K562 (cell line): ENCODE measurements at regions not wholly inside any gene's neighbourhood (a gene's known extent, or its start where the extent isn't known, plus 50 kb on each side); places are given as distances from the start of the nearest gene placed in this dataset.

Experiments used
- ATAC-seq: fragments of 200-7000 bp; cut with Tn5 transposase; 3 replicates; pipeline ENCODE4 v1.9.1; 2020; ENCODE audit warnings: moderate library complexity
- BruUV-seq: library from RNA; stranded (reverse); fragments of 400-500 nt; replicated peaks from 2 replicates; lab custom pipeline; 2021; lab: Mats Ljungman, UMichigan
- CTCF ChIA-PET: fragments of 300-600 bp; formaldehyde crosslinking; extraction: SDS; loops from one replicate; lab custom pipeline; 2021; ENCODE audit warnings: low intra/inter-chr PET ratio; lab: Yijun Ruan, JAX
- POLR2A ChIA-PET: fragments of 300-600, 350-650 bp; sonication (Branson Sonifier 250); formaldehyde crosslinking; extraction: SDS; loops from one replicate; lab custom pipeline; 2021; ENCODE audit warnings: antibody characterized with exemption, inconsistent platforms; lab: Yijun Ruan, JAX
- DNase-seq, 4 experiments: peaks; one replicate each; pipeline versions ENCODE4 v3.0.0 to v3.0.0-alpha.2; 2011 to 2018; ENCODE audit warnings: low spot score in 3 of 4, mixed read lengths in 3 of 4; ENCODE audit errors: extremely low read depth in 1 of 4
- FAIRE-seq: peaks from 2 replicates; lab custom pipeline; 2011; peaks lifted over from hg19 to GRCh38; lab: Jason Lieb, UNC
- H2AFZ ChIP-seq: 2 replicates; pipeline ENCODE4 v1.6.0; 2011; ENCODE audit warnings: low read depth, low read length, control low read depth, inconsistent platforms
- H3K27ac ChIP-seq: fragments of 200-600 bp; 3 replicates; pipeline ENCODE4 v1.8.0; 2011; ENCODE audit warnings: low read depth, mild to moderate bottlenecking, control low read depth, inconsistent platforms, low read length, moderate library complexity, mixed read lengths; ENCODE audit errors: extremely low read depth
- H3K27me3 ChIP-seq, 2 experiments: fragments of 300-600 bp in 1 of 2; 2 replicates in 1 of 2; 3 replicates in 1 of 2; pipeline versions ENCODE4 v1.6.0 to v1.8.0; 2011; ENCODE audit warnings: inconsistent platforms in 2 of 2, low read length in 2 of 2, mild to moderate bottlenecking in 1 of 2, mixed read lengths in 1 of 2, moderate library complexity in 1 of 2; ENCODE audit not compliant: control insufficient read depth in 2 of 2, insufficient read depth in 2 of 2
- H3K36me3 ChIP-seq: fragments of 300-600 bp; 3 replicates; pipeline ENCODE4 v1.8.0; 2011; ENCODE audit warnings: mild to moderate bottlenecking, low read length, inconsistent platforms; ENCODE audit not compliant: control insufficient read depth, insufficient read depth
- H3K4me1 ChIP-seq, 2 experiments: fragments of 200-600 bp in 1 of 2; replicated peaks in 1 of 2; 2 replicates in 1 of 2; 3 replicates in 1 of 2; pipeline versions ENCODE4 v1.5.1 to v1.8.0; 2011; ENCODE audit warnings: inconsistent platforms in 2 of 2, low read length in 2 of 2, mild to moderate bottlenecking in 1 of 2, mixed read lengths in 1 of 2, moderate library complexity in 1 of 2; ENCODE audit not compliant: control insufficient read depth in 2 of 2, insufficient read depth in 2 of 2
- H3K4me2 ChIP-seq: 2 replicates; pipeline ENCODE4 v1.6.1; 2011; ENCODE audit warnings: low read length, control low read depth, inconsistent platforms, mixed read lengths; ENCODE audit not compliant: insufficient read depth
- H3K4me3 ChIP-seq: fragments of 200-600 bp; sonication (generic), shearing (Covaris generic); 2 replicates; pipeline ENCODE4 v1.5.1; 2016; ENCODE audit warnings: control low read depth, inconsistent platforms
- H3K79me2 ChIP-seq: fragments of 200-600 bp; 3 replicates; pipeline ENCODE4 v1.8.0; 2011; ENCODE audit warnings: low read length, inconsistent platforms; ENCODE audit not compliant: control insufficient read depth, insufficient read depth
- H3K9ac ChIP-seq, 2 experiments: 2 replicates each; pipeline versions ENCODE4 v1.6.0 to v1.6.1; 2011; ENCODE audit warnings: low read depth in 2 of 2, low read length in 2 of 2, control low read depth in 1 of 2, inconsistent platforms in 1 of 2, mild to moderate bottlenecking in 1 of 2, mixed read lengths in 1 of 2; ENCODE audit not compliant: insufficient read depth in 1 of 2
- H3K9me1 ChIP-seq: one replicate; pipeline ENCODE4 v1.6.0; 2011; ENCODE audit warnings: inconsistent platforms, mild to moderate bottlenecking, low read length, moderate library complexity; ENCODE audit not compliant: control insufficient read depth, insufficient read depth
- H3K9me3 ChIP-seq: replicated peaks from 2 replicates; pipeline ENCODE4 v1.5.1; 2011; ENCODE audit warnings: low read depth, low read length, inconsistent platforms; ENCODE audit not compliant: control insufficient read depth, insufficient read depth
- H4K20me1 ChIP-seq: replicated peaks from 2 replicates; pipeline ENCODE4 v1.6.1; 2011; ENCODE audit warnings: low read length, inconsistent platforms, mixed read lengths; ENCODE audit not compliant: control insufficient read depth, insufficient read depth
- ATF1 ChIP-seq, 2 experiments: fragments of 450-650 bp in 1 of 2; IDR thresholded peaks; 2 replicates each; pipeline ENCODE4 v1.6.1; 2016; ENCODE audit warnings: missing compliant biosample characterization in 1 of 2, missing genetic modification characterization in 1 of 2
- BACH1 ChIP-seq: fragments of 200-800 bp; sonication (Bioruptor generic); IDR thresholded peaks from 2 replicates; pipeline ENCODE4 v1.6.1; 2016; ENCODE audit warnings: missing genetic modification characterization, missing compliant biosample characterization
- EGR1 ChIP-seq: fragments of 450-650 bp; conservative IDR thresholded peaks from 2 replicates; pipeline ENCODE4 v1.6.1; 2017; ENCODE audit warnings: mild to moderate bottlenecking
- EP300 ChIP-seq: IDR thresholded peaks from 2 replicates; pipeline ENCODE4 v1.6.1; 2012; ENCODE audit warnings: low read length, improper control_type of control experiment
- ETS2 ChIP-seq: IDR thresholded peaks from 2 replicates; pipeline ENCODE4 v1.6.1; 2016; ENCODE audit warnings: borderline replicate concordance, missing genetic modification characterization, mild to moderate bottlenecking, moderate library complexity, missing compliant biosample characterization; ENCODE audit not compliant: poor library complexity, severe bottlenecking
- MAFK ChIP-seq: IDR thresholded peaks from 2 replicates; pipeline ENCODE4 v1.6.1; 2011; ENCODE audit warnings: low read length, improper control_type of control experiment
- MTF1 ChIP-seq: fragments of 250-450 bp; sonication (Bioruptor Pico); IDR thresholded peaks from 2 replicates; pipeline ENCODE4 v1.9.0; 2021; ENCODE audit warnings: moderate library complexity, mild to moderate bottlenecking, inconsistent platforms, borderline replicate concordance
- PRDM10 ChIP-seq: fragments of 450-650 bp; IDR thresholded peaks from 2 replicates; pipeline ENCODE4 v1.6.1; 2018; ENCODE audit not compliant: partially characterized antibody
- RBM17 ChIP-seq: fragments of 200-400 bp; formaldehyde crosslinking; IDR thresholded peaks from 2 replicates; pipeline ENCODE4 v1.6.1; 2017; ENCODE audit warnings: low read depth, mild to moderate bottlenecking, low read length, borderline replicate concordance
- SIN3B ChIP-seq: fragments of 450-650 bp; IDR thresholded peaks from 2 replicates; pipeline ENCODE4 v1.6.1; 2017; ENCODE audit warnings: low read depth, mild to moderate bottlenecking, moderate library complexity
- SMARCB1 ChIP-seq: IDR thresholded peaks from 2 replicates; pipeline ENCODE4 v1.6.1; 2011; ENCODE audit warnings: improper control_type of control experiment, low read depth; ENCODE audit not compliant: insufficient read length
- THAP7 ChIP-seq: fragments of 250-450 bp; sonication (Bioruptor Pico); IDR thresholded peaks from 2 replicates; pipeline ENCODE4 v1.5.0; 2021
- XRCC4 ChIP-seq: IDR thresholded peaks from one replicate; pipeline ENCODE4 v1.6.1; 2011; ENCODE audit not compliant: insufficient read depth, insufficient read length; ENCODE audit errors: extremely low read depth
- ZNF184 ChIP-seq: sonication (generic); formaldehyde crosslinking; IDR thresholded peaks from 2 replicates; pipeline ENCODE4 v1.5.0; 2020; ENCODE audit warnings: missing genetic modification reagents
- ZNF23 ChIP-seq: fragments of 250-450 bp; sonication (Bioruptor Pico); IDR thresholded peaks from 2 replicates; pipeline ENCODE4 v1.4.0; 2020; ENCODE audit warnings: mild to moderate bottlenecking
- ZNF57 ChIP-seq: fragments of 450-650 bp; formaldehyde crosslinking; IDR thresholded peaks from 2 replicates; pipeline ENCODE4 v1.4.0; 2020; ENCODE audit warnings: mild to moderate bottlenecking, moderate library complexity
- WGBS: fragments of 100-300 bp; shearing (Covaris generic); methylation state at CpG from one replicate; pipeline ENCODE4 v1.1.6; 2016; ENCODE audit warnings: low coverage, mixed read lengths; ENCODE audit not compliant: insufficient coverage; ENCODE audit errors: missing lambda C conversion rate; 5-methylcytosine and 5-hydroxymethylcytosine counted together
- in situ Hi-C: fragments of 300-500 bp; cut with MboI; formaldehyde crosslinking; loops from 4 replicates; pipeline ENCODE4 v1.15.0; 2018; ENCODE audit warnings: inconsistent platforms, mixed read lengths
- intact Hi-C: fragments of 100-400 bp; cut with micrococcal nuclease; formaldehyde crosslinking; loops from 2 replicates; pipeline ENCODE4 v1.14.2; 2022

- no peaks in the 10 kb centered on the region for H4K20me1 ChIP-seq
- no peak overlapping the region for H3K4me3 ChIP-seq
- no peaks in the 10 kb centered on the region for H3K9me1 ChIP-seq
- TF ChIP-seq SMARCB1, result no peak
- no peak for TF ChIP-seq EGR1
- TF ChIP-seq XRCC4, result no peak
- TF ChIP-seq SIN3B, result no peak
- TF ChIP-seq RBM17, result no peak
- TF ChIP-seq ZNF184 (CRISPR knock-in tag), result no peak
- no peak for TF ChIP-seq ZNF57 (CRISPR knock-in tag)
- no peak for TF ChIP-seq ATF1 (CRISPR knock-in tag; IDR thresholded peaks at IDR 0.05)
- TF ChIP-seq ATF1 (tag; IDR thresholded peaks at IDR 0.05), result no peak
- no peak for TF ChIP-seq ZNF23 (CRISPR knock-in tag)
- no peak for TF ChIP-seq MAFK
- no peak for TF ChIP-seq EP300
- no peak for TF ChIP-seq MTF1 (CRISPR knock-in tag)
- TF ChIP-seq THAP7 (CRISPR knock-in tag), result no peak
- no peak for TF ChIP-seq BACH1 (tag)
- no peak for TF ChIP-seq PRDM10
- TF ChIP-seq ETS2 (tag), result no peak
- no peaks in the 10 kb centered on the region for H3K4me1 ChIP-seq
- no peaks in the 10 kb centered on the region for H3K9me3 ChIP-seq
- ChIA-PET CTCF (no interaction called here), POLR2A (no interaction called here)
- H2AFZ ChIP-seq, result no peak overlapping the region
- H3K79me2 ChIP-seq, result no peaks in the 10 kb centered on the region
- in situ Hi-C loops (no loop called here), intact Hi-C loops (no loop called here)
- BruUV-seq, result no TSS peak
- FAIRE-seq (no peak), ATAC-seq (no peak), DNase-seq (no peak)
- H3K27ac ChIP-seq, result no peak overlapping the region
- H3K4me2 ChIP-seq, result no peak overlapping the region
- no peaks in the 10 kb centered on the region for H3K36me3 ChIP-seq
- no peaks in the 10 kb centered on the region for H3K27me3 ChIP-seq
- H3K9ac ChIP-seq, result no peak overlapping the region
- WGBS, result 0% methylated on average over 4 of the region's 4 CpGs
Measured at GRCh38 chr3:182118066-182118465, 406.3 kb downstream of the SOX2 start.
